Stomach (tissue), 4 donors: ENCODE measurements at regions not wholly inside any gene's neighbourhood (a gene's known extent, or its start where the extent isn't known, plus 50 kb on each side); places are given as distances from the start of the nearest gene placed in this dataset.

Experiments used
- EP300 ChIP-seq: sonication (generic); formaldehyde crosslinking; IDR thresholded peaks from one replicate; pipeline ENCODE4 v1.6.1; 2017; ENCODE audit warnings: antibody characterized with exemption
- POLR2A ChIP-seq, 4 donors: fragments of 450-650 bp; IDR thresholded peaks; one replicate each; pipeline ENCODE4 v1.6.1; 2016; ENCODE audit warnings: antibody characterized with exemption in 4 of 4, control low read depth in 2 of 4, mild to moderate bottlenecking in 1 of 4, moderate library complexity in 1 of 4

- TF ChIP-seq POLR2A (IDR thresholded peaks at IDR 0.05) = no peak
- TF ChIP-seq EP300 = no peak
These were observed 917.9 kb upstream of the B3GALT2 start for GRCh38 chr1:194104247-194104844.
